K562 (cell line): ENCODE measurements at regions not wholly inside any gene's neighbourhood (a gene's known extent, or its start where the extent isn't known, plus 50 kb on each side); places are given as distances from the start of the nearest gene placed in this dataset.

ENCODE experiments used
- ATAC-seq: fragments of 200-7000 bp; cut with Tn5 transposase; 3 replicates; pipeline ENCODE4 v1.9.1; 2020; ENCODE audit warnings: moderate library complexity
- BruUV-seq: library from RNA; stranded (reverse); fragments of 400-500 nt; replicated peaks from 2 replicates; lab custom pipeline; 2021; lab: Mats Ljungman, UMichigan
- CTCF ChIA-PET: fragments of 300-600 bp; formaldehyde crosslinking; extraction: SDS; loops from one replicate; lab custom pipeline; 2021; ENCODE audit warnings: low intra/inter-chr PET ratio; lab: Yijun Ruan, JAX
- POLR2A ChIA-PET: fragments of 300-600, 350-650 bp; sonication (Branson Sonifier 250); formaldehyde crosslinking; extraction: SDS; loops from one replicate; lab custom pipeline; 2021; ENCODE audit warnings: antibody characterized with exemption, inconsistent platforms; lab: Yijun Ruan, JAX
- DNase-seq, 4 experiments: peaks; one replicate each; pipeline versions ENCODE4 v3.0.0 to v3.0.0-alpha.2; 2011 to 2018; ENCODE audit warnings: low spot score in 3 of 4, mixed read lengths in 3 of 4; ENCODE audit errors: extremely low read depth in 1 of 4
- FAIRE-seq: peaks from 2 replicates; lab custom pipeline; 2011; peaks lifted over from hg19 to GRCh38; lab: Jason Lieb, UNC
- H2AFZ ChIP-seq: 2 replicates; pipeline ENCODE4 v1.6.0; 2011; ENCODE audit warnings: low read depth, low read length, control low read depth, inconsistent platforms
- H3K27ac ChIP-seq: fragments of 200-600 bp; 3 replicates; pipeline ENCODE4 v1.8.0; 2011; ENCODE audit warnings: low read depth, mild to moderate bottlenecking, control low read depth, inconsistent platforms, low read length, moderate library complexity, mixed read lengths; ENCODE audit errors: extremely low read depth
- H3K27me3 ChIP-seq, 2 experiments: fragments of 300-600 bp in 1 of 2; 2 replicates in 1 of 2; 3 replicates in 1 of 2; pipeline versions ENCODE4 v1.6.0 to v1.8.0; 2011; ENCODE audit warnings: inconsistent platforms in 2 of 2, low read length in 2 of 2, mild to moderate bottlenecking in 1 of 2, mixed read lengths in 1 of 2, moderate library complexity in 1 of 2; ENCODE audit not compliant: control insufficient read depth in 2 of 2, insufficient read depth in 2 of 2
- H3K36me3 ChIP-seq: fragments of 300-600 bp; 3 replicates; pipeline ENCODE4 v1.8.0; 2011; ENCODE audit warnings: mild to moderate bottlenecking, low read length, inconsistent platforms; ENCODE audit not compliant: control insufficient read depth, insufficient read depth
- H3K4me1 ChIP-seq, 2 experiments: fragments of 200-600 bp in 1 of 2; replicated peaks in 1 of 2; 2 replicates in 1 of 2; 3 replicates in 1 of 2; pipeline versions ENCODE4 v1.5.1 to v1.8.0; 2011; ENCODE audit warnings: inconsistent platforms in 2 of 2, low read length in 2 of 2, mild to moderate bottlenecking in 1 of 2, mixed read lengths in 1 of 2, moderate library complexity in 1 of 2; ENCODE audit not compliant: control insufficient read depth in 2 of 2, insufficient read depth in 2 of 2
- H3K4me2 ChIP-seq: 2 replicates; pipeline ENCODE4 v1.6.1; 2011; ENCODE audit warnings: low read length, control low read depth, inconsistent platforms, mixed read lengths; ENCODE audit not compliant: insufficient read depth
- H3K4me3 ChIP-seq: fragments of 200-600 bp; sonication (generic), shearing (Covaris generic); 2 replicates; pipeline ENCODE4 v1.5.1; 2016; ENCODE audit warnings: control low read depth, inconsistent platforms
- H3K79me2 ChIP-seq: fragments of 200-600 bp; 3 replicates; pipeline ENCODE4 v1.8.0; 2011; ENCODE audit warnings: low read length, inconsistent platforms; ENCODE audit not compliant: control insufficient read depth, insufficient read depth
- H3K9ac ChIP-seq, 2 experiments: 2 replicates each; pipeline versions ENCODE4 v1.6.0 to v1.6.1; 2011; ENCODE audit warnings: low read depth in 2 of 2, low read length in 2 of 2, control low read depth in 1 of 2, inconsistent platforms in 1 of 2, mild to moderate bottlenecking in 1 of 2, mixed read lengths in 1 of 2; ENCODE audit not compliant: insufficient read depth in 1 of 2
- H3K9me1 ChIP-seq: one replicate; pipeline ENCODE4 v1.6.0; 2011; ENCODE audit warnings: inconsistent platforms, mild to moderate bottlenecking, low read length, moderate library complexity; ENCODE audit not compliant: control insufficient read depth, insufficient read depth
- H3K9me3 ChIP-seq: replicated peaks from 2 replicates; pipeline ENCODE4 v1.5.1; 2011; ENCODE audit warnings: low read depth, low read length, inconsistent platforms; ENCODE audit not compliant: control insufficient read depth, insufficient read depth
- H4K20me1 ChIP-seq: replicated peaks from 2 replicates; pipeline ENCODE4 v1.6.1; 2011; ENCODE audit warnings: low read length, inconsistent platforms, mixed read lengths; ENCODE audit not compliant: control insufficient read depth, insufficient read depth
- FOXK2 ChIP-seq, 2 experiments: fragments of 450-650 bp; IDR thresholded peaks in 1 of 2; conservative IDR thresholded peaks in 1 of 2; 2 replicates each; pipeline ENCODE4 v1.6.1; 2016; ENCODE audit warnings: low read depth in 2 of 2, mild to moderate bottlenecking in 1 of 2
- JUND ChIP-seq, 2 experiments: IDR thresholded peaks; 2 replicates in 1 of 2; 3 replicates in 1 of 2; pipeline ENCODE4 v1.6.1; 2011; ENCODE audit warnings: borderline replicate concordance in 2 of 2, low read depth in 2 of 2, low read length in 2 of 2, improper control_type of control experiment in 1 of 2, missing biosample characterization in 1 of 2, missing genetic modification characterization in 1 of 2, missing genetic modification reagents in 1 of 2
- LEF1 ChIP-seq: fragments of 450-650 bp; IDR thresholded peaks from 2 replicates; pipeline ENCODE4 v1.6.1; 2016; ENCODE audit warnings: mild to moderate bottlenecking
- PHB ChIP-seq: fragments of 250-450 bp; sonication (Bioruptor Pico); IDR thresholded peaks from 2 replicates; pipeline ENCODE4 v1.5.0; 2021
- POLR2AphosphoS2 ChIP-seq: IDR thresholded peaks from 2 replicates; pipeline ENCODE4 v1.6.1; 2012; ENCODE audit warnings: low read length, improper control_type of control experiment
- RB1 ChIP-seq: fragments of 450-650 bp; IDR thresholded peaks from 2 replicates; pipeline ENCODE4 v1.6.1; 2017; ENCODE audit warnings: low read depth, mild to moderate bottlenecking
- RBM14 ChIP-seq: fragments of 200-400 bp; formaldehyde crosslinking; IDR thresholded peaks from 2 replicates; pipeline ENCODE4 v1.6.1; 2018; ENCODE audit warnings: low read depth, mild to moderate bottlenecking, low read length, moderate library complexity, borderline replicate concordance; ENCODE audit not compliant: insufficient read depth
- THRAP3 ChIP-seq: fragments of 450-650 bp; IDR thresholded peaks from 2 replicates; pipeline ENCODE4 v1.6.1; 2016; ENCODE audit warnings: mild to moderate bottlenecking, inconsistent platforms, borderline replicate concordance
- ZBTB7A ChIP-seq: IDR thresholded peaks from 2 replicates; pipeline ENCODE4 v1.6.1; 2011; ENCODE audit warnings: low read depth, mild to moderate bottlenecking, low read length, moderate library complexity, borderline replicate concordance; ENCODE audit not compliant: control insufficient read depth
- WGBS: fragments of 100-300 bp; shearing (Covaris generic); methylation state at CpG from one replicate; pipeline ENCODE4 v1.1.6; 2016; ENCODE audit warnings: low coverage, mixed read lengths; ENCODE audit not compliant: insufficient coverage; ENCODE audit errors: missing lambda C conversion rate; 5-methylcytosine and 5-hydroxymethylcytosine counted together
- in situ Hi-C: fragments of 300-500 bp; cut with MboI; formaldehyde crosslinking; loops from 4 replicates; pipeline ENCODE4 v1.15.0; 2018; ENCODE audit warnings: inconsistent platforms, mixed read lengths
- intact Hi-C: fragments of 100-400 bp; cut with micrococcal nuclease; formaldehyde crosslinking; loops from 2 replicates; pipeline ENCODE4 v1.14.2; 2022
- TF ChIP-seq, protein P1 (sequence below), 2 experiments: IDR thresholded peaks; 2 replicates each; pipeline ENCODE4 v1.6.1; 2012; ENCODE audit warnings: improper control_type of control experiment in 2 of 2, low read depth in 2 of 2, low read length in 2 of 2, borderline replicate concordance in 1 of 2

DNA sequence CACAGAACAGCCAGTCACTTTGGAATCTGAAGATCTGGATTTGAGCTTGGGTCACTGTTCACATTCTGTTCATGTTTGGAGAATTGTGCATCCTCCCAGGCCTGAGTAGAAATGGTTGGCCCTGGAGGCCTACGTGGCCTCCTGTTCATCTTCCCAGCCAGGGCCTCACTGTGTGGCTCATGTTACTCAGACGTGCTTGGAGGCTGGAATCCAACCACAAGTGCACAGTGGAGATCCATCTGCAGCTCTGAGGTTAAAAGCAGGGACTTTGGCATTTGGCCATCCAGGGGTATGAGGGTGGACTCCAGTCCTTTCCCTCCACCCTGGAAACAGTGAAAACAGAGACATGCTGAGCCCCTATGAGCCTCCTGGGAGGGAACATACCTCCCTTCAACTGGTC is 709.0 kb upstream of the IGFBP3 start:
- no peaks in the 10 kb centered on the region for H3K36me3 ChIP-seq
- no TSS peak for BruUV-seq
- no peak overlapping the region for H2AFZ ChIP-seq
- no peaks in the 10 kb centered on the region for H3K9me1 ChIP-seq
- H3K79me2 ChIP-seq = no peaks in the 10 kb centered on the region
- TF ChIP-seq LEF1 (no peak), RBM14 (no peak), THRAP3 (no peak), FOXK2 (conservative IDR thresholded peaks at IDR 0.05 in 1 of 2, IDR thresholded peaks at IDR 0.05 in 1 of 2; ENCODE audit: low read depth in 2 of 2) (no peak), POLR2AphosphoS2 (no peak), JUND (IDR thresholded peaks at IDR 0.05; ENCODE audit: borderline replicate concordance, low read depth, low read length) (no peak), JUND (tag; IDR thresholded peaks at IDR 0.05; ENCODE audit: borderline replicate concordance, low read depth, low read length) (no peak), PHB (CRISPR knock-in tag) (no peak), RB1 (no peak), ZBTB7A (no peak)
- TF ChIP-seq, protein P1, sequence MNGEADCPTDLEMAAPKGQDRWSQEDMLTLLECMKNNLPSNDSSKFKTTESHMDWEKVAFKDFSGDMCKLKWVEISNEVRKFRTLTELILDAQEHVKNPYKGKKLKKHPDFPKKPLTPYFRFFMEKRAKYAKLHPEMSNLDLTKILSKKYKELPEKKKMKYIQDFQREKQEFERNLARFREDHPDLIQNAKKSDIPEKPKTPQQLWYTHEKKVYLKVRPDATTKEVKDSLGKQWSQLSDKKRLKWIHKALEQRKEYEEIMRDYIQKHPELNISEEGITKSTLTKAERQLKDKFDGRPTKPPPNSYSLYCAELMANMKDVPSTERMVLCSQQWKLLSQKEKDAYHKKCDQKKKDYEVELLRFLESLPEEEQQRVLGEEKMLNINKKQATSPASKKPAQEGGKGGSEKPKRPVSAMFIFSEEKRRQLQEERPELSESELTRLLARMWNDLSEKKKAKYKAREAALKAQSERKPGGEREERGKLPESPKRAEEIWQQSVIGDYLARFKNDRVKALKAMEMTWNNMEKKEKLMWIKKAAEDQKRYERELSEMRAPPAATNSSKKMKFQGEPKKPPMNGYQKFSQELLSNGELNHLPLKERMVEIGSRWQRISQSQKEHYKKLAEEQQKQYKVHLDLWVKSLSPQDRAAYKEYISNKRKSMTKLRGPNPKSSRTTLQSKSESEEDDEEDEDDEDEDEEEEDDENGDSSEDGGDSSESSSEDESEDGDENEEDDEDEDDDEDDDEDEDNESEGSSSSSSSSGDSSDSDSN (IDR thresholded peaks at IDR 0.05; ENCODE audit: borderline replicate concordance in 1 of 2, low read depth in 2 of 2, low read length in 2 of 2) = no peak
- in situ Hi-C loops = no loop called here
- H4K20me1 ChIP-seq = no peaks in the 10 kb centered on the region
- ATAC-seq (no peak), DNase-seq (no peak), FAIRE-seq (no peak)
- H3K4me3 ChIP-seq = no peak overlapping the region
- no peak overlapping the region for H3K27ac ChIP-seq
- no peaks in the 10 kb centered on the region for H3K27me3 ChIP-seq
- ChIA-PET CTCF (no interaction called here), POLR2A (no interaction called here)
- H3K4me1 ChIP-seq = no peaks in the 10 kb centered on the region
- WGBS = 0% methylated on average over 2 of the region's 2 CpGs
- intact Hi-C loops = no loop called here
- H3K9ac ChIP-seq = no peak overlapping the region
- H3K9me3 ChIP-seq = 0 out of 2 replicates have a peak, but pooled peaks cover 2% of the 10 kb centered on the region
- H3K4me2 ChIP-seq = no peak overlapping the region
